DND-41 (cell line): ENCODE measurements at regions not wholly inside any gene's neighbourhood (a gene's known extent, or its start where the extent isn't known, plus 50 kb on each side); places are given as distances from the start of the nearest gene placed in this dataset.

Experiments used
- ATAC-seq: fragments of 200-7000 bp; cut with Tn5 transposase; 3 replicates; pipeline ENCODE4 v1.9.1; 2021; ENCODE audit warnings: low read depth; ENCODE audit not compliant: insufficient read depth
- DNase-seq: peaks from one replicate; pipeline ENCODE4 v3.0.0-alpha.2; 2020
- H2AFZ ChIP-seq: 2 replicates; pipeline ENCODE4 v1.6.0; 2012; ENCODE audit warnings: low read depth, low read length
- H3K27ac ChIP-seq: 2 replicates; pipeline ENCODE4 v1.5.1; 2012; ENCODE audit warnings: low read length, inconsistent platforms
- H3K27me3 ChIP-seq: fragments of 200-600 bp; sonication (generic); 2 replicates; pipeline ENCODE4 v1.6.0; 2012; ENCODE audit warnings: low read length, mild to moderate bottlenecking, inconsistent platforms; ENCODE audit not compliant: insufficient read depth, poor library complexity
- H3K36me3 ChIP-seq: 2 replicates; pipeline ENCODE4 v1.5.1; 2012; ENCODE audit warnings: low read length, inconsistent platforms; ENCODE audit not compliant: insufficient read depth
- H3K4me1 ChIP-seq: 2 replicates; pipeline ENCODE4 v1.5.1; 2012; ENCODE audit warnings: mild to moderate bottlenecking, low read length; ENCODE audit not compliant: insufficient read depth
- H3K4me2 ChIP-seq: 2 replicates; pipeline ENCODE4 v1.6.0; 2012; ENCODE audit warnings: mild to moderate bottlenecking, moderate library complexity, low read length, inconsistent platforms; ENCODE audit not compliant: insufficient read depth
- H3K4me3 ChIP-seq, 2 experiments: fragments of 200-600 bp in 1 of 2; shearing (Covaris generic) in 1 of 2; 2 replicates each; pipeline ENCODE4 v1.5.1; 2012 to 2016; ENCODE audit warnings: inconsistent platforms in 2 of 2, low read length in 2 of 2, mild to moderate bottlenecking in 2 of 2, low read depth in 1 of 2, moderate library complexity in 1 of 2
- H3K79me2 ChIP-seq: 2 replicates; pipeline ENCODE4 v1.6.0; 2012; ENCODE audit warnings: low read length, inconsistent platforms; ENCODE audit not compliant: insufficient read depth
- H3K9ac ChIP-seq: 2 replicates; pipeline ENCODE4 v1.6.0; 2012; ENCODE audit warnings: low read depth, mild to moderate bottlenecking, inconsistent platforms, low read length, moderate library complexity
- H3K9me3 ChIP-seq: 2 replicates; pipeline ENCODE4 v1.5.1; 2012; ENCODE audit warnings: low read length, moderate library complexity, mild to moderate bottlenecking, inconsistent platforms; ENCODE audit not compliant: insufficient read depth, severe bottlenecking
- H4K20me1 ChIP-seq: 2 replicates; pipeline ENCODE4 v1.6.0; 2012; ENCODE audit warnings: low read length; ENCODE audit not compliant: insufficient read depth
- EZH2 ChIP-seq: IDR thresholded peaks from 3 replicates; pipeline ENCODE4 v1.6.1; 2012; ENCODE audit warnings: borderline replicate concordance, low read depth, mild to moderate bottlenecking, moderate library complexity, low read length, inconsistent platforms; ENCODE audit not compliant: severe bottlenecking
- TF ChIP-seq, protein P1 (sequence below): IDR thresholded peaks from 2 replicates; pipeline ENCODE4 v1.5.1; 2012; ENCODE audit warnings: borderline replicate concordance, low read length, moderate library complexity, mild to moderate bottlenecking; ENCODE audit not compliant: poor library complexity, severe bottlenecking; ENCODE audit errors: extremely low read depth

- ATAC-seq (no peak), DNase-seq (no peak)
- Histone ChIP-seq H3K27me3 (no peaks in the 10 kb centered on the region), H3K4me2 (no peak overlapping the region), H3K9ac (no peak overlapping the region), H3K4me1 (no peaks in the 10 kb centered on the region), H2AFZ (no peak overlapping the region), H3K9me3 (no peaks in the 10 kb centered on the region), H3K4me3 (no peak overlapping the region), H3K36me3 (no peaks in the 10 kb centered on the region), H4K20me1 (no peaks in the 10 kb centered on the region), H3K27ac (no peak overlapping the region), H3K79me2 (no peaks in the 10 kb centered on the region)
- TF ChIP-seq EZH2, result no peak
- TF ChIP-seq, protein P1, sequence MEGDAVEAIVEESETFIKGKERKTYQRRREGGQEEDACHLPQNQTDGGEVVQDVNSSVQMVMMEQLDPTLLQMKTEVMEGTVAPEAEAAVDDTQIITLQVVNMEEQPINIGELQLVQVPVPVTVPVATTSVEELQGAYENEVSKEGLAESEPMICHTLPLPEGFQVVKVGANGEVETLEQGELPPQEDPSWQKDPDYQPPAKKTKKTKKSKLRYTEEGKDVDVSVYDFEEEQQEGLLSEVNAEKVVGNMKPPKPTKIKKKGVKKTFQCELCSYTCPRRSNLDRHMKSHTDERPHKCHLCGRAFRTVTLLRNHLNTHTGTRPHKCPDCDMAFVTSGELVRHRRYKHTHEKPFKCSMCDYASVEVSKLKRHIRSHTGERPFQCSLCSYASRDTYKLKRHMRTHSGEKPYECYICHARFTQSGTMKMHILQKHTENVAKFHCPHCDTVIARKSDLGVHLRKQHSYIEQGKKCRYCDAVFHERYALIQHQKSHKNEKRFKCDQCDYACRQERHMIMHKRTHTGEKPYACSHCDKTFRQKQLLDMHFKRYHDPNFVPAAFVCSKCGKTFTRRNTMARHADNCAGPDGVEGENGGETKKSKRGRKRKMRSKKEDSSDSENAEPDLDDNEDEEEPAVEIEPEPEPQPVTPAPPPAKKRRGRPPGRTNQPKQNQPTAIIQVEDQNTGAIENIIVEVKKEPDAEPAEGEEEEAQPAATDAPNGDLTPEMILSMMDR, result no peak
Measured at GRCh38 chr11:26777372-26777808, 55.5 kb upstream of the SLC5A12 start.

- no peak for TF ChIP-seq EZH2
- TF ChIP-seq, protein P1, result no peak
- DNase-seq (no peak), ATAC-seq (no peak)
- no peaks in the 10 kb centered on the region for H3K36me3 ChIP-seq
- no peaks in the 10 kb centered on the region for H4K20me1 ChIP-seq
- no peak overlapping the region for H3K9ac ChIP-seq
- H2AFZ ChIP-seq, result no peak overlapping the region
- no peaks in the 10 kb centered on the region for H3K27me3 ChIP-seq
- H3K27ac ChIP-seq, result no peak overlapping the region
- H3K4me2 ChIP-seq, result no peak overlapping the region
- no peaks in the 10 kb centered on the region for H3K9me3 ChIP-seq
- H3K4me3 ChIP-seq, result no peak overlapping the region
- no peaks in the 10 kb centered on the region for H3K4me1 ChIP-seq
- H3K79me2 ChIP-seq, result no peaks in the 10 kb centered on the region
Measured at GRCh38 chr11:26778000-26778757, 56.3 kb upstream of the SLC5A12 start.

DNA sequence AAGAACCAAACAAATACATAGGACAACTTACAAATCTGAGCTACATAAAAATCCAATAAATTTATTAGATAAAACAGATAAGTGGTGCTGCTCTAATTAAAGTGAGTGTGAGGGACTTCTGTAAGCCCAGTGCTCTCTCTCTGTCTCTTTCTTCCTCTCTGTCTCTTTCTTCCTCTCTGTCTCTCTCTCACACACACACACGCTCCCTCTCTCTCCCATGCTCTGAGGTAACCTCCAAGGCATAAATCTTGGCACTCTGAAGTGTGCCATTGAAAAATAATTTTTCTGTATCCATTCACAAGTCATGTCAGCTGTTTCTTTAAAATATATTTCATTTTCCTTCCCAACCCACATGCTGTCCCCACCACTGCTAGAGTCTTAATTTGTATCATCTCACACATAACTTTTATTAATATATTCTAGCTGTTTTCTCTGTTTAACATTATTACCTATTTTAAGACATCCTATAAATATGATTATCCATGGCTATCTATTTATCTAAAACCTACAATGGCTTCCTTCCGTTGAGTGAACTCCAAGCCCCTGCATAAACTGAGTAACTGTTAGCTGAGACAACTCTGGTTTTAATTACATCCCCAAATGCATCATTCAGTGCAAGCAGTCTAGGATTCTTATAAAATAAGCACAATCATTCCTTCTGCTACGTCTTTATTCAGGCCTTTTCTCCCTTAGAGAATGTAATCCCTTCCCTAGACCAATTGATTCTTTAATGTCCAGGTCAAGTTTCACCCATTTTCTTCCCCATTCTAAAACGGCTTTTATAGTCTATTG lies 57.4 kb upstream of the SLC5A12 start:
- ATAC-seq, result no peak
- Histone ChIP-seq H3K27ac (no peak overlapping the region), H3K4me2 (no peak overlapping the region), H4K20me1 (no peaks in the 10 kb centered on the region), H2AFZ (no peak overlapping the region), H3K4me3 (no peak overlapping the region), H3K9me3 (peaks cover 4% of the 10 kb centered on the region), H3K9ac (no peak overlapping the region), H3K79me2 (no peaks in the 10 kb centered on the region), H3K4me1 (no peaks in the 10 kb centered on the region), H3K27me3 (no peaks in the 10 kb centered on the region), H3K36me3 (no peaks in the 10 kb centered on the region)
- DNase-seq, result no peak
- TF ChIP-seq EZH2, result no peak
- TF ChIP-seq, protein P1, result no peak
